HCT116 (cell line): ENCODE measurements at regions not wholly inside any gene's neighbourhood (a gene's known extent, or its start where the extent isn't known, plus 50 kb on each side); places are given as distances from the start of the nearest gene placed in this dataset.
"Not testable (repeated sequence)": the region's sequence is repeated elsewhere in the genome, so short reads cannot be mapped to it uniquely, and the experiment has no call there.

Experiments used
- POLR2A ChIP-seq: IDR thresholded peaks from 2 replicates; pipeline ENCODE4 v1.7.0; 2011; ENCODE audit warnings: borderline replicate concordance; ENCODE audit not compliant: insufficient read depth, insufficient read length; ENCODE audit errors: extremely low read depth
- SRF ChIP-seq: IDR thresholded peaks from 2 replicates; pipeline ENCODE4 v1.6.1; 2012; ENCODE audit warnings: low read depth
- TF ChIP-seq, protein P1 (sequence below), 3 experiments: fragments of 200-600 bp in 1 of 3; sonication (generic) in 1 of 3; IDR thresholded peaks in 2 of 3; conservative IDR thresholded peaks in 1 of 3; 2 replicates each; pipeline ENCODE4 v1.5.1; 2012 to 2017; ENCODE audit warnings: low read depth in 2 of 3, low read length in 2 of 3, antibody characterized with exemption in 1 of 3, borderline replicate concordance in 1 of 3, control low read depth in 1 of 3, mild to moderate bottlenecking in 1 of 3, mixed read lengths in 1 of 3, mixed run types in 1 of 3, moderate library complexity in 1 of 3; ENCODE audit not compliant: insufficient read depth in 1 of 3
- TF ChIP-seq, protein P2 (sequence below): IDR thresholded peaks from 2 replicates; pipeline ENCODE4 v1.6.1; 2012
- TF ChIP-seq, protein P3 (sequence below): IDR thresholded peaks from 2 replicates; pipeline ENCODE4 v1.6.1; 2012; ENCODE audit warnings: low read depth

DNA sequence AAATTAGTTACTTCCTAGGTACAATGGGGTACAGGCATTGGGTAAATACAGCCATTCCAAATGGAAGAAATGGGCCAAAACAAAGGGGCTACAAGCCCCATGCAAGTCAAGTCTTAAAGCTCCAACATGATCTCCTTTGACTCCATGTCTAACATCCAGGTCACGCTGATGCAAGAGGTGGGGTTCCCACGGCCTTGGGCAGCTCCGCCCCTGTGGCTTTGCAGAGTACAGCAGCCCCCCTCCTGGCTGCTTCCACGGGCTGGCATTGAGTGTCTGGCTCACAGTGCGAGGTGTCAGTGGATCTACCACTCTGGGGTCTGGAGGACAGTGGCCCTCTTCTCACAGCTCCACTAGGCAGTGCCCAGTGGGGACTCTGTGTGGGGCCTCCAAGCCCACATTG lies 109.4 kb upstream of the SFSWAP start:
- not testable (repeated sequence) for TF ChIP-seq SRF, POLR2A
- TF ChIP-seq, protein P1, sequence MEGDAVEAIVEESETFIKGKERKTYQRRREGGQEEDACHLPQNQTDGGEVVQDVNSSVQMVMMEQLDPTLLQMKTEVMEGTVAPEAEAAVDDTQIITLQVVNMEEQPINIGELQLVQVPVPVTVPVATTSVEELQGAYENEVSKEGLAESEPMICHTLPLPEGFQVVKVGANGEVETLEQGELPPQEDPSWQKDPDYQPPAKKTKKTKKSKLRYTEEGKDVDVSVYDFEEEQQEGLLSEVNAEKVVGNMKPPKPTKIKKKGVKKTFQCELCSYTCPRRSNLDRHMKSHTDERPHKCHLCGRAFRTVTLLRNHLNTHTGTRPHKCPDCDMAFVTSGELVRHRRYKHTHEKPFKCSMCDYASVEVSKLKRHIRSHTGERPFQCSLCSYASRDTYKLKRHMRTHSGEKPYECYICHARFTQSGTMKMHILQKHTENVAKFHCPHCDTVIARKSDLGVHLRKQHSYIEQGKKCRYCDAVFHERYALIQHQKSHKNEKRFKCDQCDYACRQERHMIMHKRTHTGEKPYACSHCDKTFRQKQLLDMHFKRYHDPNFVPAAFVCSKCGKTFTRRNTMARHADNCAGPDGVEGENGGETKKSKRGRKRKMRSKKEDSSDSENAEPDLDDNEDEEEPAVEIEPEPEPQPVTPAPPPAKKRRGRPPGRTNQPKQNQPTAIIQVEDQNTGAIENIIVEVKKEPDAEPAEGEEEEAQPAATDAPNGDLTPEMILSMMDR (IDR thresholded peaks at IDR 0.05 in 2 of 3, conservative IDR thresholded peaks at IDR 0.05 in 1 of 3; ENCODE audit: borderline replicate concordance in 1 of 3, insufficient read depth in 1 of 3, low read depth in 2 of 3, low read length in 2 of 3): not testable (repeated sequence)
- TF ChIP-seq, protein P2, sequence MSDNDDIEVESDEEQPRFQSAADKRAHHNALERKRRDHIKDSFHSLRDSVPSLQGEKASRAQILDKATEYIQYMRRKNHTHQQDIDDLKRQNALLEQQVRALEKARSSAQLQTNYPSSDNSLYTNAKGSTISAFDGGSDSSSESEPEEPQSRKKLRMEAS: not testable (repeated sequence)
- TF ChIP-seq, protein P3, sequence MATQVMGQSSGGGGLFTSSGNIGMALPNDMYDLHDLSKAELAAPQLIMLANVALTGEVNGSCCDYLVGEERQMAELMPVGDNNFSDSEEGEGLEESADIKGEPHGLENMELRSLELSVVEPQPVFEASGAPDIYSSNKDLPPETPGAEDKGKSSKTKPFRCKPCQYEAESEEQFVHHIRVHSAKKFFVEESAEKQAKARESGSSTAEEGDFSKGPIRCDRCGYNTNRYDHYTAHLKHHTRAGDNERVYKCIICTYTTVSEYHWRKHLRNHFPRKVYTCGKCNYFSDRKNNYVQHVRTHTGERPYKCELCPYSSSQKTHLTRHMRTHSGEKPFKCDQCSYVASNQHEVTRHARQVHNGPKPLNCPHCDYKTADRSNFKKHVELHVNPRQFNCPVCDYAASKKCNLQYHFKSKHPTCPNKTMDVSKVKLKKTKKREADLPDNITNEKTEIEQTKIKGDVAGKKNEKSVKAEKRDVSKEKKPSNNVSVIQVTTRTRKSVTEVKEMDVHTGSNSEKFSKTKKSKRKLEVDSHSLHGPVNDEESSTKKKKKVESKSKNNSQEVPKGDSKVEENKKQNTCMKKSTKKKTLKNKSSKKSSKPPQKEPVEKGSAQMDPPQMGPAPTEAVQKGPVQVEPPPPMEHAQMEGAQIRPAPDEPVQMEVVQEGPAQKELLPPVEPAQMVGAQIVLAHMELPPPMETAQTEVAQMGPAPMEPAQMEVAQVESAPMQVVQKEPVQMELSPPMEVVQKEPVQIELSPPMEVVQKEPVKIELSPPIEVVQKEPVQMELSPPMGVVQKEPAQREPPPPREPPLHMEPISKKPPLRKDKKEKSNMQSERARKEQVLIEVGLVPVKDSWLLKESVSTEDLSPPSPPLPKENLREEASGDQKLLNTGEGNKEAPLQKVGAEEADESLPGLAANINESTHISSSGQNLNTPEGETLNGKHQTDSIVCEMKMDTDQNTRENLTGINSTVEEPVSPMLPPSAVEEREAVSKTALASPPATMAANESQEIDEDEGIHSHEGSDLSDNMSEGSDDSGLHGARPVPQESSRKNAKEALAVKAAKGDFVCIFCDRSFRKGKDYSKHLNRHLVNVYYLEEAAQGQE: not testable (repeated sequence)
